Esophagus squamous epithelium (tissue), 5 donors: ENCODE measurements at regions not wholly inside any gene's neighbourhood (a gene's known extent, or its start where the extent isn't known, plus 50 kb on each side); places are given as distances from the start of the nearest gene placed in this dataset.

Source experiments
- DNase-seq: peaks from one replicate; lab custom pipeline; 2025; lab: John Stamatoyannopoulos, UW
- H3K27ac ChIP-seq, 4 donors: fragments of 200-600 bp; sonication (generic); one replicate each; pipeline ENCODE4 v1.5.1; 2016 to 2019; ENCODE audit warnings: mild to moderate bottlenecking in 1 of 4
- H3K27me3 ChIP-seq, 4 donors: fragments of 200-600 bp; sonication (generic); 1 replicate in 3 of 4; 2 replicates in 1 of 4; pipeline versions ENCODE4 v1.5.1 to v1.6.0; 2017 to 2021; ENCODE audit warnings: antibody characterized with exemption in 1 of 4
- H3K36me3 ChIP-seq, 3 donors: fragments of 200-600 bp; sonication (generic); one replicate each; pipeline ENCODE4 v1.5.1; 2016 to 2019
- H3K4me1 ChIP-seq, 3 donors: fragments of 200-600 bp; sonication (generic); one replicate each; pipeline ENCODE4 v1.5.1; 2017 to 2019
- H3K4me3 ChIP-seq, 4 donors: fragments of 200-600 bp; sonication (generic); 1 replicate in 3 of 4; 2 replicates in 1 of 4; pipeline ENCODE4 v1.5.1; 2016 to 2019; ENCODE audit warnings: mild to moderate bottlenecking in 2 of 4, moderate library complexity in 1 of 4
- H3K9me3 ChIP-seq, 3 donors: fragments of 200-600 bp; sonication (generic); one replicate each; pipeline ENCODE4 v1.5.1; 2016 to 2019
- POLR2A ChIP-seq, 4 donors: fragments of 450-650 bp; IDR thresholded peaks; one replicate each; pipeline ENCODE4 v1.6.1; 2017; ENCODE audit warnings: antibody characterized with exemption in 4 of 4, mild to moderate bottlenecking in 4 of 4, moderate library complexity in 3 of 4
- WGBS, 2 donors: methylation state at CpG; one replicate each; pipeline ENCODE4 v1.1.5; 2018; 5-methylcytosine and 5-hydroxymethylcytosine counted together
- intact Hi-C: fragments of 100-400 bp; cut with DNase I; formaldehyde crosslinking; loops from one replicate; pipeline ENCODE4 v1.15.0; 2022
- TF ChIP-seq, protein P1 (sequence below), 6 experiments: fragments of 450-650 bp in 4 of 6; fragments of 200-600 bp in 2 of 6; sonication (generic) in 2 of 6; IDR thresholded peaks; one replicate each; pipeline ENCODE4 v1.5.1; 2016 to 2019; ENCODE audit warnings: antibody characterized with exemption in 6 of 6, mild to moderate bottlenecking in 4 of 6, moderate library complexity in 4 of 6
- donor health status: DM: yes; HTN: yes; CAD: no.

DNA sequence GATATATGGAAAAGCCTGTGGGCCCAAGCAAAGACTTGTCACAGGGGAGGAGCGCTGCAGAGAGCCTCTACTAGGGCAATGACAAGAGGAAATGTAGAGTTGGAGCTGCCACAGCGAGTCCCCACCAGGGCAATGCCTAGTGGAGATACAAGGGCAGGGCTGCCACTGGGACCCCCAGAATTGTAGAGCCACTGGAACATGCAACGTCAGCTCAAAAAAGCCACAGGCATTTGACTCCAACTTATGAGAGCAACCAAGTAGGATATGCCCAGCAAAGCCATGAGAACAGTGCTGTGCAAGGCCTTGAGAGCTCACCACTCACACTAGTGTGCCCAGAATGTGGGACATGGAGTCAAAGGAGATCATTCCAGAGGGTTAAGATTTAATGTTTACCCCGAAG, 63.7 kb upstream of the CAMK1G start:
- no peak overlapping the region for H3K4me3 ChIP-seq
- TF ChIP-seq, protein P1, sequence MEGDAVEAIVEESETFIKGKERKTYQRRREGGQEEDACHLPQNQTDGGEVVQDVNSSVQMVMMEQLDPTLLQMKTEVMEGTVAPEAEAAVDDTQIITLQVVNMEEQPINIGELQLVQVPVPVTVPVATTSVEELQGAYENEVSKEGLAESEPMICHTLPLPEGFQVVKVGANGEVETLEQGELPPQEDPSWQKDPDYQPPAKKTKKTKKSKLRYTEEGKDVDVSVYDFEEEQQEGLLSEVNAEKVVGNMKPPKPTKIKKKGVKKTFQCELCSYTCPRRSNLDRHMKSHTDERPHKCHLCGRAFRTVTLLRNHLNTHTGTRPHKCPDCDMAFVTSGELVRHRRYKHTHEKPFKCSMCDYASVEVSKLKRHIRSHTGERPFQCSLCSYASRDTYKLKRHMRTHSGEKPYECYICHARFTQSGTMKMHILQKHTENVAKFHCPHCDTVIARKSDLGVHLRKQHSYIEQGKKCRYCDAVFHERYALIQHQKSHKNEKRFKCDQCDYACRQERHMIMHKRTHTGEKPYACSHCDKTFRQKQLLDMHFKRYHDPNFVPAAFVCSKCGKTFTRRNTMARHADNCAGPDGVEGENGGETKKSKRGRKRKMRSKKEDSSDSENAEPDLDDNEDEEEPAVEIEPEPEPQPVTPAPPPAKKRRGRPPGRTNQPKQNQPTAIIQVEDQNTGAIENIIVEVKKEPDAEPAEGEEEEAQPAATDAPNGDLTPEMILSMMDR (IDR thresholded peaks at IDR 0.05), result no peak
- TF ChIP-seq POLR2A (IDR thresholded peaks at IDR 0.05), result no peak
- H3K9me3 ChIP-seq, result no peaks in the 10 kb centered on the region
- no peaks in the 10 kb centered on the region for H3K36me3 ChIP-seq
- no peaks in the 10 kb centered on the region for H3K4me1 ChIP-seq
- H3K27ac ChIP-seq, result no peak overlapping the region
- H3K27me3 ChIP-seq, result no peaks in the 10 kb centered on the region
- DNase-seq, result no peak
- WGBS, 2 donors, result 94 to 100% methylated on average over 1 to 4 of the region's 4 CpGs
- intact Hi-C loops, result no loop called here

DNA sequence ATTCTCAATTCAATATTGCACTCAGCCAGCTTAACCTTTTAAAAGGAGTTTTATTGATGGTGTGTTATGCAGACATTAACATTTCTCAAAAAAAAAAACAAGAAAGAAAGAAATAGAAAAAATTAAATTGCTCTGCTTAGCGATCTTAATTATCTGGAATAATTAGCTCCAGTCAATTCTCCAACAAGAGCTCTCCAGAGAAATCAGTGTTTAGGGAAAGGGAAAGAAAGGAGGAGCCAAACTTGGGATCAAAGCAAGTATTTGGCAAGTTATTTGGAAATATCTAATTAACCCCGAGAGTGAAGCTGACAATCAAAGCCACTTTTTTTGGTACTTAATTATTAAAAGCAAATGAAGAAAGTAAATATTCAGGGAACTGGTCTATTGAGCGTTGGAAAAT, 60.7 kb upstream of the CAMK1G start:
- WGBS, 2 donors, result 49 to 57% methylated on average over 3 of the region's 3 CpGs

DNA sequence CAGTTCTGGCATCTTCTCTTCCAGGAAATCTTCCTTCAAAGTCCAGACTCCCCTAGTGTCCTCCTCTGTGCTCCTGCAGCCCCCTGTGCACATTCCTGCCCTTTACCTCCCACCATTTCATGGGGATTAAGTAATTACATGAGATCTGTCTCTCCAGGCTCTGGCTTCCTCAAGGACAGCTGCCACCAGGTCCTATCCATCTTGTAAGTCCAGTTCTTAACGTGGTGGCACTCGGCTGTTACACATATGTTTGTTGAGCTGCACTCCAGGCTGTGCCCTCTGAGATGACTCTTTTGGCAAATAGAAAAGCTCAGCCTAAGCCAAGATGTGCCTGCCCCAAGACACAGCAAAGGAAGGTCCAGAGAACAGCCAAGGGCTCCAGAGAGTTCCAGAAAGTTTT, 57.4 kb upstream of the CAMK1G start:
- no peaks in the 10 kb centered on the region for H3K27me3 ChIP-seq
- TF ChIP-seq, protein P1 (IDR thresholded peaks at IDR 0.05), result no peak
- TF ChIP-seq POLR2A (IDR thresholded peaks at IDR 0.05), result no peak
- no peak overlapping the region for H3K27ac ChIP-seq
- H3K36me3 ChIP-seq, result no peaks in the 10 kb centered on the region
- no peaks in the 10 kb centered on the region for H3K9me3 ChIP-seq
- H3K4me1 ChIP-seq, result peaks cover 0 to 9% (median 0%) of the 10 kb centered on the region in 3 donors
- WGBS, 2 donors, result 50 to 63% methylated on average over 2 of the region's 2 CpGs
- intact Hi-C loops, result no loop called here
- DNase-seq, result no peak
- no peak overlapping the region for H3K4me3 ChIP-seq

More for the DNA sequence above, 60.7 kb upstream of the CAMK1G start:
- no peak overlapping the region for H3K4me3 ChIP-seq
- H3K4me1 ChIP-seq, result no peaks in the 10 kb centered on the region
- H3K36me3 ChIP-seq, result no peaks in the 10 kb centered on the region
- no peak overlapping the region for H3K27ac ChIP-seq
- TF ChIP-seq POLR2A (IDR thresholded peaks at IDR 0.05), result no peak
- TF ChIP-seq, protein P1 (IDR thresholded peaks at IDR 0.05), result no peak
- DNase-seq, result no peak
- no peaks in the 10 kb centered on the region for H3K27me3 ChIP-seq
- no peaks in the 10 kb centered on the region for H3K9me3 ChIP-seq
- intact Hi-C loops, result no loop called here

DNA sequence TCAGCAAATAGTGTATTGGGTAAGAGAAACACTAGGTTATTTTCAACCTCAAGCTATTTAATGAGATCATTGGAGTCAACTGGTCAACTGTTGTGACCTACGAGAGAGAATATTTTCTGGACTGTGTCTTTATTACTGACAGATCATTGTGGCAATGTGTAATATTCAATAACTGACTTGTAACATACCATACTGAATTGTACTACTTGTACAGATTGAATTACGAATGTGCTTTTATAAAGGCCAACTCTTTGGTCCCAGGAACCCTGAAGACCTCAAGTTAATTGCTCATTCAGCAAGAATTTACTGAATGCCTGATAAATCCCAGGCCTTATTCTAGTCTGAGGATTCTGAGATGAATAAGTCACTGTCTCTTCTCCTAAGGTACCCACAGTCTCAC, 56.1 kb upstream of the CAMK1G start:
- H3K36me3 ChIP-seq, result no peaks in the 10 kb centered on the region
- H3K4me1 ChIP-seq, result peaks cover 0 to 13% (median 0%) of the 10 kb centered on the region in 3 donors

DNA sequence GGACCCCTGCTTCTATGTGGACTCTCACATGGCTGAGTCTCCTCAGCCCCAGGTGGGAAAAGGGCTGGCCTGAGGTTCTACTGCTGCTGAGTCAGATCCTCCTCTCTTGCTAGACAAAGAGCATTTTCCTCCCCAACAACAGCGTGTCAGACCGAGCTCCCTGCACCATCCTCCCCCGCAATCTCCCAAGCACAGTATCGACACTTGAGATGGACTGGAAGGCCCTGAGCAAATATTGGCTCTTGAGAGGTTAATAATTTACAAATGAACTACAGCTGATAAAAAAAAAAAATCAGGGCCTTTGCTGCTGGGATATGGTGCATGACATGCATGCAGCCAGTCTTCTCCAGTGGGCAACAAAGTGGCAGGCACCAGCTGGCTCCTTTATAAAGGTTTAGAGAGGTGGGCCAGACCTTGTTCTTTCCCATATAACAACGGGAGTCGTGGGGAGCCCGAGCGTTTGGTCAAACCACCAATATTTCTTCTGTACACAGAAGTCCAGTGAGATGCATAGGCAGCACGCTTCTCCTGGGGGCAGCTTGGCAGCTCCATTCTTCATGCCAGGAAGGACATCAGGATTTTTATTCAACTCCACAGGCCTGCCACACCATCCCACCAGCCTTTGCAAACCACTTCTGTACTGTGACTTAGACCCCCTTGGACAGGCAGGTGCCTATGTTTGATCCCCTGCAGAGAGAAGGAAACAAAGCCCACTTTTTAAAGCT, 55.4 kb upstream of the CAMK1G start:
- no peak for TF ChIP-seq POLR2A (IDR thresholded peaks at IDR 0.05)
- TF ChIP-seq, protein P1 (IDR thresholded peaks at IDR 0.05), result no peak
- no peaks in the 10 kb centered on the region for H3K27me3 ChIP-seq
- intact Hi-C loops, result no loop called here
- peaks cover 0 to 13% (median 0%) of the 10 kb centered on the region in 3 donors for H3K4me1 ChIP-seq
- DNase-seq, result no peak
- H3K27ac ChIP-seq, result no peak overlapping the region
- no peaks in the 10 kb centered on the region for H3K9me3 ChIP-seq
- no peaks in the 10 kb centered on the region for H3K36me3 ChIP-seq
- 80 to 81% methylated on average over 3 to 9 of the region's 9 CpGs for WGBS, 2 donors
- H3K4me3 ChIP-seq, result no peak overlapping the region

More for the DNA sequence above, 56.1 kb upstream of the CAMK1G start:
- no peak for TF ChIP-seq POLR2A (IDR thresholded peaks at IDR 0.05)
- TF ChIP-seq, protein P1 (IDR thresholded peaks at IDR 0.05), result no peak
- no peaks in the 10 kb centered on the region for H3K9me3 ChIP-seq
- 79 to 93% methylated on average over 2 of the region's 2 CpGs for WGBS, 2 donors
- DNase-seq, result no peak
- no peak overlapping the region for H3K4me3 ChIP-seq
- no peaks in the 10 kb centered on the region for H3K27me3 ChIP-seq
- H3K27ac ChIP-seq, result no peak overlapping the region
- intact Hi-C loops, result no loop called here
